Upper lobe of right lung (tissue), 1 donor: ENCODE measurements at regions not wholly inside any gene's neighbourhood (a gene's known extent, or its start where the extent isn't known, plus 50 kb on each side); places are given as distances from the start of the nearest gene placed in this dataset.

Source experiments
- ATAC-seq: fragments of 200-7000 bp; cut with Tn5 transposase; one replicate; pipeline ENCODE4 v1.9.1; 2020; ENCODE audit warnings: mild to moderate bottlenecking, moderate library complexity
- DNase-seq: peaks from one replicate; pipeline ENCODE4 v3.0.0-alpha.2; 2020
- H3K27ac ChIP-seq: fragments of 200-600 bp; one replicate; pipeline ENCODE4 v1.8.0; 2022
- H3K27me3 ChIP-seq: fragments of 200-600 bp; one replicate; pipeline ENCODE4 v1.8.0; 2022; ENCODE audit warnings: mild to moderate bottlenecking
- H3K36me3 ChIP-seq: fragments of 200-600 bp; one replicate; pipeline ENCODE4 v1.8.0; 2022
- H3K4me1 ChIP-seq: fragments of 200-600 bp; one replicate; pipeline ENCODE4 v1.8.0; 2022
- H3K4me3 ChIP-seq: fragments of 200-600 bp; one replicate; pipeline ENCODE4 v1.8.0; 2022; ENCODE audit warnings: mild to moderate bottlenecking
- H3K9me3 ChIP-seq: fragments of 200-600 bp; one replicate; pipeline ENCODE4 v1.8.0; 2022
- CTCF ChIP-seq: fragments of 200-600 bp; IDR thresholded peaks from one replicate; pipeline ENCODE4 v1.8.0; 2022; ENCODE audit warnings: antibody characterized with exemption
- intact Hi-C: fragments of 100-400 bp; cut with DNase I; formaldehyde crosslinking; loops from one replicate; pipeline ENCODE4 v1.11.0; 2022
- donor health status: DM: no; HTN: yes; CAD: no; lungs with severe emphysema.

DNA sequence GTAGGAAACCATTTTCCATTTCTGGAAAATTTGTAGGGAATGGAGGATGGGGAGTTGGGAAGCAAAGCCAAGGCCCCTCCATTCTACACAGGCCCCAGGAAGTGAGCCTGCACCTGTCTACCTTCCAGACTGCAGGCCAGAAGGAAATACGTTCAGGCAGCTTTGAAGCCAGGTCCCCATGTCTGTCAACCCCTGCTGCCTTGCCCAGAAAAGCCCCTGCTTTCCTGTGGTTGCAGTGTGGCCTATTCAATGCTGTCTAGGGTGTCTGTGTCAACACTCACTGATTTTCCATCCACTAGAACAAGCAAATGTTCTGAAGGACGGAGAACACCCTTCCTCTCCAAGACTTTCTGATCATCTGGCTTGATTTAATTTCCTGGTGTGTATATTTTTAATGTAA lies 281.9 kb downstream of the TLE3 start:
- Histone ChIP-seq H3K4me1 (no peaks in the 10 kb centered on the region), H3K9me3 (no peaks in the 10 kb centered on the region), H3K36me3 (no peaks in the 10 kb centered on the region), H3K4me3 (no peak overlapping the region), H3K27ac (no peak overlapping the region), H3K27me3 (no peaks in the 10 kb centered on the region)
- intact Hi-C loops, result no loop called here
- ATAC-seq (no peak), DNase-seq (no peak)
- no peak for TF ChIP-seq CTCF

DNA sequence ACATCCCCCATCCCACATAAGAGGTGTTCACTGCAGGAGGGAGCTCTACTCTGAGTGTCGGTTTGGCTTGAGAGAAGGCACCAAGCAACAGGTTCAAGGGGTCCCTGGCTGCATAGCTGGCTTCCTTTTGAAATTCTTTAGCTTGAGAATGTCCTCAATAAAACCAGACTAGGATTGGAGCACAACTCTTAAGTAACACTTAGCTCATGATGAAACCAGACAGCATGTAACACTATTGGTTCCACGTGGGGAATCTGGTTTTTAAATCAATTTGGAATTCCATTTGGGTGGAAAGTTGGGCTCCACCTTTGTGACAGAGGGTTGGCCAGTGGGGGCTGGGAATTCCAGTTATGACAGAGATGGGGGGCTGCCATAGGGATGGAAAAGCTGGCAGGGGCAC lies 281.2 kb downstream of the TLE3 start:
- H3K27ac ChIP-seq, result no peak overlapping the region
- H3K4me1 ChIP-seq, result no peaks in the 10 kb centered on the region
- TF ChIP-seq CTCF, result no peak
- intact Hi-C loops, result no loop called here
- DNase-seq (no peak), ATAC-seq (no peak)
- no peaks in the 10 kb centered on the region for H3K9me3 ChIP-seq
- H3K36me3 ChIP-seq, result no peaks in the 10 kb centered on the region
- H3K4me3 ChIP-seq, result no peak overlapping the region
- no peaks in the 10 kb centered on the region for H3K27me3 ChIP-seq

DNA sequence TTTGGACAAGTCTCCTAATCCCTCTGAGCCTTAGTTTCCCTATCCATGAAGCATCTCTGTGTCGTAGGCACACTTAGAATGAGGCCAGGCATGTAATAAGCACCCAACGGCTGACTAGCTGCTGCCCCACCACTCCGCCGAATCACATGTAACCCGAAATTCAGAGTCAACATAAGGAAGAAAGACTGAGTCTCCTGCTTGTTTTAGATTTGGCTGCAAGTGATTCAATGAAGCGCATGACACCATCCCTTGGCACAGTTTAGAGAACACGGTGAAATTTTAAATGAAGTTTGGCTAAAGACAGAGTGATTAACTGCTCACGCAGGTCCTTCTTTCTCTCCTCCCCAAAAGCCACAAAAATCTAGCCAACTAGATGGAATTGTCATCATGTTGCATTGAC lies 279.2 kb downstream of the TLE3 start:
- DNase-seq (no peak), ATAC-seq (no peak)
- TF ChIP-seq CTCF, result no peak
- intact Hi-C loops, result no loop called here
- Histone ChIP-seq H3K27ac (no peak overlapping the region), H3K27me3 (no peaks in the 10 kb centered on the region), H3K4me1 (no peaks in the 10 kb centered on the region), H3K36me3 (no peaks in the 10 kb centered on the region), H3K9me3 (no peaks in the 10 kb centered on the region), H3K4me3 (no peak overlapping the region)

GRCh38 chr15:69819371-69819770 lies 278.3 kb downstream of the TLE3 start:
- intact Hi-C loops, result no loop called here
- Histone ChIP-seq H3K36me3 (no peaks in the 10 kb centered on the region), H3K27me3 (no peaks in the 10 kb centered on the region), H3K9me3 (no peaks in the 10 kb centered on the region), H3K4me3 (no peak overlapping the region), H3K27ac (no peak overlapping the region), H3K4me1 (no peaks in the 10 kb centered on the region)
- no peak for DNase-seq
- no peak for TF ChIP-seq CTCF
- no peak for ATAC-seq

DNA sequence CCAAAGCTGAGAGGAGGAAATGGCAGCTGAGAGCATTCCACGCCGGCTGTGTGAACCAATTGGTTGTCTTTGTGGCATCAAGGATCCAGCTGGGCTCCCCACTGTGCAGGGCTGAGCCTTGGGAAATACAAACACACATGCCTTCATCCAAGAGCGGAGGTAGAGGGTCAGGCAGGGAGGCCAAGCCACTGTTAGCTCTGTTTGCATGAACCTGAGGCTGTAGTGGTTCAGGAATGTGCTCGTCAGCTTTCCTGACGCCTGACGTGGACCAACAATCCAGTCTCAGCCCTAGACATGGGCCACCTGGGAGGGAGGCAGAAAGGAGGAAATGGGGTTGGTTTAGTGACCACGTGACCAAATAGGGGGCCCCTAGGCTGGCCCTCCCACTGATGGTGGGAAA lies 276.9 kb downstream of the TLE3 start:
- no peaks in the 10 kb centered on the region for H3K36me3 ChIP-seq
- H3K4me1 ChIP-seq, result no peaks in the 10 kb centered on the region
- TF ChIP-seq CTCF, result no peak
- ATAC-seq (peak; percentile 82), DNase-seq (no peak)
- no peaks in the 10 kb centered on the region for H3K9me3 ChIP-seq
- H3K27ac ChIP-seq, result no peak overlapping the region
- intact Hi-C loops, result no loop called here
- no peak overlapping the region for H3K4me3 ChIP-seq
- H3K27me3 ChIP-seq, result no peaks in the 10 kb centered on the region

GRCh38 chr15:69823223-69823907 lies 274.4 kb downstream of the TLE3 start:
- H3K4me3 ChIP-seq, result no peak overlapping the region
- no peak for TF ChIP-seq CTCF
- H3K27ac ChIP-seq, result no peak overlapping the region
- no peaks in the 10 kb centered on the region for H3K27me3 ChIP-seq
- ATAC-seq (no peak), DNase-seq (no peak)
- H3K36me3 ChIP-seq, result no peaks in the 10 kb centered on the region
- H3K9me3 ChIP-seq, result no peaks in the 10 kb centered on the region
- intact Hi-C loops, result no loop called here
- H3K4me1 ChIP-seq, result no peaks in the 10 kb centered on the region
